Memory B cell (primary cell): ENCODE measurements at regions not wholly inside any gene's neighbourhood (a gene's known extent, or its start where the extent isn't known, plus 50 kb on each side); places are given as distances from the start of the nearest gene placed in this dataset.

Experiments
- ATAC-seq: fragments of 150-1000 bp; cut with Tn5 transposase; 2 replicates; pipeline ENCODE4 v1.10.0; 2021; ENCODE audit warnings: low read depth, mild to moderate bottlenecking, moderate library complexity
- DNase-seq, 2 donors: peaks; one replicate each; pipeline ENCODE4 v3.0.0; 2022; ENCODE audit warnings: low spot score in 2 of 2
- H3K27ac Mint-ChIP-seq: one replicate; pipeline ENCODE4 v1.8.0; 2022; ENCODE audit warnings: mild to moderate bottlenecking, moderate library complexity, mixed read lengths
- H3K27me3 Mint-ChIP-seq: one replicate; pipeline ENCODE4 v1.8.0; 2022; ENCODE audit warnings: mixed read lengths
- H3K36me3 Mint-ChIP-seq: one replicate; pipeline ENCODE4 v1.8.0; 2022; ENCODE audit warnings: mild to moderate bottlenecking, mixed read lengths
- H3K4me1 Mint-ChIP-seq: one replicate; pipeline ENCODE4 v1.8.0; 2022; ENCODE audit warnings: mixed read lengths
- H3K4me3 Mint-ChIP-seq: one replicate; pipeline ENCODE4 v1.8.0; 2022; ENCODE audit warnings: mild to moderate bottlenecking, moderate library complexity, mixed read lengths
- H3K9me3 Mint-ChIP-seq: one replicate; pipeline ENCODE4 v1.8.0; 2022; ENCODE audit warnings: mixed read lengths

DNA sequence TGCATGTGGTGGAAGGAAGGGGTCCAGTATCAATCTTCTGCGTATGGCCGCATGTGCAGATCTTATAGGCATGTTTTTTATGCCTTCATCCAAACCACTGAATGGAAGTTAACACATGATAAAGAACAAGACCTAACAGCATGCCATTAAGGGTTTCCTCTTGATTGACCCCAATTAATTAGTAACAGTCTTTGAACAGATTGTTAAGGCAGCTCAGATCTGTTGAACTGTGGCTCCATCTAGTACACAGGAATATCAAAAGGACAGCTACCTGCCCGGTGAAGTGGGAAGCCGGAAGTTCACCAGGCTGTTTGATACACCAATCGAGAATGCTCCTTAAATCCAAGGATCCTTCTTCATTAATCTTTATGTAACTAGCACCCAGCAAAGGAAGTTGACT is 159.9 kb upstream of the ADAMTS16 start:
- ATAC-seq (no peak), DNase-seq (no peak)
- H3K4me3 Mint-ChIP-seq, result no peak overlapping the region
- no peaks in the 10 kb centered on the region for H3K9me3 Mint-ChIP-seq
- no peaks in the 10 kb centered on the region for H3K36me3 Mint-ChIP-seq
- no peaks in the 10 kb centered on the region for H3K27me3 Mint-ChIP-seq
- H3K27ac Mint-ChIP-seq, result no peak overlapping the region
- no peaks in the 10 kb centered on the region for H3K4me1 Mint-ChIP-seq

DNA sequence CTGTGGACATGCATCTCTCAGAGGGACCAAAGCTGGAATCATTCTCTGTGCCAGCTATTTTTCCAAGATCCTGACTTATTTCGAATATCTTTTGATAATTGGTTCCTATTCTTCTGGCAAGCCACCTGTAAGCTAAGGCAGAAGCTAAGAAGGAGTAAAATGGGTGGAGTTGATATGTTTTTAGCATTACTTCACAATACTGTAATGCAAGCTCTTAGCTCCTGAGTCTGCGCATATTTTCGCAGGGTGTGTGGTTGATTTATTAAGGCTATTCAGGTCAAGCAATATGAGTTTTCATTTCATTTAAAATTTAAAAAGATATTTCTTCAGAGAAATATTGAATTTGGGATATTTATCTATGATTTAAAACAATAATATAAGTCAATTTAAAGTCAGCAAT is 158.5 kb upstream of the ADAMTS16 start:
- H3K36me3 Mint-ChIP-seq, result no peaks in the 10 kb centered on the region
- DNase-seq (no peak), ATAC-seq (no peak)
- H3K4me1 Mint-ChIP-seq, result no peaks in the 10 kb centered on the region
- no peaks in the 10 kb centered on the region for H3K27me3 Mint-ChIP-seq
- H3K9me3 Mint-ChIP-seq, result peaks cover 1% of the 10 kb centered on the region
- H3K27ac Mint-ChIP-seq, result no peak overlapping the region
- no peak overlapping the region for H3K4me3 Mint-ChIP-seq

DNA sequence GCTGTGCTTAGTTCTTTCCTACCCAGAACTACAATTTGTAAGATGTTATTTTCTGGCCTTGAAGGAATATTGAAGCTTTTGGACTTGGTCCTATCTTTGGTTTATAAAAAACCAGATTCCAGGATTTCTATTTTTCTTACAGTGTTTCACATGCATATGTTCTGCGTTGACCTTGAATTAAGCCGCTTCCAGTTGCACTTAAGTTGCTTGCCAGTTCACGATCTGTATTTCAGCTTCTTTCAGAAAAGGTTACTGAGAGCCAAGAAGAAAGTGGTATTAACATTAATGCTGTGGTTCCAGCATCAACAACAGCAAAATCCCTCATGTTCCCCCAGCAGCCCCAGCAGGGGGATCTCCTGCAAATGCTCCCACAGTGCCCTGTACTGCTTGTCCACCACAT is 156.4 kb upstream of the ADAMTS16 start:
- ATAC-seq (no peak), DNase-seq (no peak)
- H3K36me3 Mint-ChIP-seq, result no peaks in the 10 kb centered on the region
- H3K4me1 Mint-ChIP-seq, result no peaks in the 10 kb centered on the region
- H3K27me3 Mint-ChIP-seq, result no peaks in the 10 kb centered on the region
- no peak overlapping the region for H3K27ac Mint-ChIP-seq
- no peak overlapping the region for H3K4me3 Mint-ChIP-seq
- peaks cover 3% of the 10 kb centered on the region for H3K9me3 Mint-ChIP-seq

DNA sequence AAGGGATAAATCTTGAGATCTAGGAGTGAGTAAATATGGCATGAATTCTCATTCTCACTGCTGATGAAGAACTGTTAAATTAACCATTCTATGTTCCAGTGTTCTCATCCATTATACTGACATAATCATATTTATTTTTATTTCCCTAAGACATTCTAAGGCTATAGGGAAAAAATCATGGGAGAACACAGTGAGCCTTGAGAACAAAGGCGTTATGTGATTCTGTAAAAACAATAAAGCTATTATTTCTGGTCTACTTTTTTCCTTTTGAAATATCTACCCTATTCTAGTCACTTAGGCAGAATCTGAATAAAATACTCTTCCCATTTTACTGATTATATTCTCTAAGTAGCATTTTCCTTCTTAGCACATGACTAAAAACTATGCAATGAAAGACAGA is 155.7 kb upstream of the ADAMTS16 start:
- DNase-seq (no peak), ATAC-seq (no peak)
- H3K4me1 Mint-ChIP-seq, result no peaks in the 10 kb centered on the region
- H3K27ac Mint-ChIP-seq, result no peak overlapping the region
- peaks cover 3% of the 10 kb centered on the region for H3K9me3 Mint-ChIP-seq
- no peaks in the 10 kb centered on the region for H3K27me3 Mint-ChIP-seq
- no peak overlapping the region for H3K4me3 Mint-ChIP-seq
- H3K36me3 Mint-ChIP-seq, result no peaks in the 10 kb centered on the region

DNA sequence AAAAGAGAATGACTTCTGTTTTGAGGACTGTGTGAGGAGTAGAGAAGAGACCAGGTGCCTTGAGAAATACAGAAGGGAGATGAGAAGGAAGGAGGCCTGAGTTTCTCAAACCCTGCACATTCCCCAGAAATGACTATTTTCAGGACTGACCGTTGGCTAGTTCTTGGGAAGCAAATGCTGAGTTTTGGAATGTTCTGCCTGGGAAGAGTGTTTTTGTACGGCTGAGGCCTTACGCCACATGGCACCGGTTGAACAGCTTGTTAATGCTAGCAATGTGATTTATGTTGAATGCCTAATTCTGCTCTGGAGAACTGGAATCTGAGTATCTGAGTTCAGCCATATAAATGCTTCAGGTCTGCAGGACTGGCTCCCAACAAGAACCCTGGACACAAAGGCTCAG is 152.7 kb upstream of the ADAMTS16 start:
- no peaks in the 10 kb centered on the region for H3K27me3 Mint-ChIP-seq
- H3K27ac Mint-ChIP-seq, result no peak overlapping the region
- DNase-seq (no peak), ATAC-seq (no peak)
- H3K4me3 Mint-ChIP-seq, result no peak overlapping the region
- H3K4me1 Mint-ChIP-seq, result no peaks in the 10 kb centered on the region
- H3K36me3 Mint-ChIP-seq, result no peaks in the 10 kb centered on the region
- peaks cover 3% of the 10 kb centered on the region for H3K9me3 Mint-ChIP-seq

DNA sequence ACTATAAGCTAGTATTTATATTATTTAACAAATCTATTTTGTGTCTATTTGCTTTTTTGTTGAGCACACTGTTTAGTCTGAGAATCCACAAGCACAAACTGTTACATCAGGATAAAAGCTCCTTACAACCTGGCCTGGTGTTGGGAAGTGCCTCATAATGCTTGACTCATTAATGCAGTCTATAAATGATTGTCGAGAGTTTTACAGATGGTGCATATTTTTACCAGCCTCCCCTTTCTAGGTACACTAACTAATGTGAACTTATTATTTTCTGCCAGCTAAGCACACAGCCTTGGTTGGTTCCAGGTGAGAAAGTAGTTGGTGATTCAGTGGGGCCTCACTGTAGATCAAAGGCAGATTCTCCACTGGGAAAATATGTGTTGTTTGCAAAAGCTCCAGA is 151.0 kb upstream of the ADAMTS16 start:
- DNase-seq (no peak), ATAC-seq (no peak)
- Mint-ChIP-seq H3K27ac (no peak overlapping the region), H3K27me3 (no peaks in the 10 kb centered on the region), H3K36me3 (no peaks in the 10 kb centered on the region), H3K9me3 (peaks cover 3% of the 10 kb centered on the region), H3K4me1 (no peaks in the 10 kb centered on the region), H3K4me3 (no peak overlapping the region)

DNA sequence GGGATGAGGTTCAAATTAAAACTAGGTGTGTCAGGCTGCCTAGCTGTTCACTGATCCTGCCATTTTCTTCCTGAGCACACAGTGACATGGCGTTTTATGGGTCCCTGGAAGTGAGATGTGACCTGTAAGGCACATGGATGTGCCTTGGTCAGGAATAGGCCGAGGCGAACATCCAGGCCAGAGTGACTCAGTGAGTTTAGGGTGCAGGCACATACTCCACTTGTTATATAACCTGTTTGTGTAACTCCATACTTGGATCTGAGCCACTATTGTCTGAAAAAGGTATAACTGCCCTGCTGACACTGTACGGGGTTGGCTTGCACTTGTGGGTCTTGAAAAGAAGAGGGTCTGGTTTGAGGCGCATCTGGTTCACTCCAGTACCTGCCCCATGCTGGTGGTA is 150.1 kb upstream of the ADAMTS16 start:
- DNase-seq (no peak), ATAC-seq (no peak)
- Mint-ChIP-seq H3K27ac (no peak overlapping the region), H3K36me3 (no peaks in the 10 kb centered on the region), H3K4me1 (no peaks in the 10 kb centered on the region), H3K9me3 (peaks cover 3% of the 10 kb centered on the region), H3K4me3 (no peak overlapping the region), H3K27me3 (no peaks in the 10 kb centered on the region)

DNA sequence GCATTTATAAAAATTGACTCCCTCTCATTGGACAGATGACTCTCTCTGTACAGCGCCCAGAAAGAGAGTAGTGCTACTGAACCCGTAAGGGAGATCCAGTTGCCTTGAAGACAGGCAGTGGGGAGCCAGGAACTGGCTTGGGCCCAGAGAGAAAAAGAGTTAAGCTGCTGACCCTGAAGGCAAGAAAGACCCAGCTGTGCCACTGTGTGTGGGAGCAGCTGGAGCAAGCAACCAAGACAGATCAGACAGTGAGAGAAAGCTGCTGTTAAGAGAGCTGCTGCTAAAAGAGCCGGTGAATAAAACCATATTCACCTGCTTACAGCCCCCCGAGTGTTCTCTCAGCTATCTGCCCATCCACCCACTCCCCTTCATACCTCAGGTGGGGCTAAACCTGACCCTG is 149.7 kb upstream of the ADAMTS16 start:
- no peaks in the 10 kb centered on the region for H3K36me3 Mint-ChIP-seq
- no peak overlapping the region for H3K27ac Mint-ChIP-seq
- no peaks in the 10 kb centered on the region for H3K4me1 Mint-ChIP-seq
- H3K4me3 Mint-ChIP-seq, result no peak overlapping the region
- H3K9me3 Mint-ChIP-seq, result peaks cover 1% of the 10 kb centered on the region
- DNase-seq (no peak), ATAC-seq (no peak)
- peaks cover under 1% of the 10 kb centered on the region for H3K27me3 Mint-ChIP-seq

DNA sequence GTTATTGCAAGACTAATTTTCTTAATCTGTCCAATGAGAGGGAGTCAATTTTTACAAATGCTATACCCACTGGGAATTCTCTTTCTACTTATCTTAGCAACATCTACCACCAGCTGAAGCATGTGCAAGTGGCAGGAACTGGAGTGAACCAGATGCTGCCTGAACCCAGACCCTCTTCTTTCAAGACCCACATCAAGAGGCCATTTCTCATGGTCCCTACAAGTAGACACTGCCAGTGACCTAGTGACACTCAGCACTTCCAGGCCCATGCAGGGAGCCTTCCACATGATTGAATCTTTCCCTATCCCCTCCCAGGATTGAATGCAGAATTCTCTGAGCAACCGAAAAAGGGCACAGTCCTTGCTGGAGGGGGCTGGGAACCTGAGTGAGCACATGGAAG is 148.2 kb upstream of the ADAMTS16 start:
- Mint-ChIP-seq H3K4me3 (no peak overlapping the region), H3K27me3 (peaks cover 2% of the 10 kb centered on the region), H3K9me3 (peaks cover 1% of the 10 kb centered on the region), H3K4me1 (no peaks in the 10 kb centered on the region), H3K36me3 (no peaks in the 10 kb centered on the region), H3K27ac (no peak overlapping the region)
- DNase-seq (no peak), ATAC-seq (no peak)

DNA sequence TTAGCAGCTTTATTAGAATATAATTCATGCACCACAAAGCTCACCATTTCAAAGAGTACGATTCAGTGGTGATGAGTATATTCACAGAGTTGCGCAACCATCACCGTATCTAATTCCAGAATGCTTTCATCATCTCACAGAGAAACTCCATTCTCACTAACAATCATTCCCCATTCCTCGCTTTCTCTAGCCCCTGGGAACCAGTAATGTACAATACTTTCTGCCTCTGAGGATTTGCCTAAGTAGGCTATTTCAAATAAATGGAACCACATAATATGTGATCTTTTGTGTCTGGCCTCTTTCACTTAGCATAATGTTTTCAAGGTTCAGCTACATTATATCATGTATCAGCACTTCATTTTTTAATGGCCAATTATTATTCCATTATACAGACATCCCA is 145.1 kb upstream of the ADAMTS16 start:
- H3K4me1 Mint-ChIP-seq, result no peaks in the 10 kb centered on the region
- no peak for ATAC-seq
- no peak overlapping the region for H3K4me3 Mint-ChIP-seq
- peaks cover 1% of the 10 kb centered on the region for H3K9me3 Mint-ChIP-seq
- H3K27ac Mint-ChIP-seq, result no peak overlapping the region
- no peaks in the 10 kb centered on the region for H3K36me3 Mint-ChIP-seq
- no peak for DNase-seq
- peaks cover 3% of the 10 kb centered on the region for H3K27me3 Mint-ChIP-seq

DNA sequence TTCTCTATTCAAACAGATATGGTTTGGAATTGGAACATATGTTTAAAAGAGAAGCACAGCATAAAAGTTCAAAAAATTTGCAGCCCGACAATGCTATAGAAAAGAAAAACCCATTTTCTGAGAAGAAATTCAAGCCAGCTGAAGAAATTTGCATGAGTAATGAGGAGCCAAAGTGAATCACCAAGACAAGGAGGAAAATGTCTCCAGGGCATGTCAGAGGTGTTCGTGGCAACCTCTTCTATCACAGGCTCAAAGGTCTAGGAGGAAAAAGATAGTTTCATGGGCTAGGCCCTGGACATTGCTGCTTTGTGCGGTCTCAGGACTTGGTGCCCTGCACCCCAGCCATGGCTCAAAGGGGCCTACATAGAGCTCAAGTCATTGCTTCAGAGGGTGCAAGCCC is 134.8 kb upstream of the ADAMTS16 start:
- H3K4me1 Mint-ChIP-seq, result no peaks in the 10 kb centered on the region
- DNase-seq, result no peak
- no peak for ATAC-seq
- H3K27ac Mint-ChIP-seq, result no peak overlapping the region
- H3K4me3 Mint-ChIP-seq, result no peak overlapping the region
- peaks cover 4% of the 10 kb centered on the region for H3K9me3 Mint-ChIP-seq
- H3K27me3 Mint-ChIP-seq, result no peaks in the 10 kb centered on the region
- H3K36me3 Mint-ChIP-seq, result no peaks in the 10 kb centered on the region

DNA sequence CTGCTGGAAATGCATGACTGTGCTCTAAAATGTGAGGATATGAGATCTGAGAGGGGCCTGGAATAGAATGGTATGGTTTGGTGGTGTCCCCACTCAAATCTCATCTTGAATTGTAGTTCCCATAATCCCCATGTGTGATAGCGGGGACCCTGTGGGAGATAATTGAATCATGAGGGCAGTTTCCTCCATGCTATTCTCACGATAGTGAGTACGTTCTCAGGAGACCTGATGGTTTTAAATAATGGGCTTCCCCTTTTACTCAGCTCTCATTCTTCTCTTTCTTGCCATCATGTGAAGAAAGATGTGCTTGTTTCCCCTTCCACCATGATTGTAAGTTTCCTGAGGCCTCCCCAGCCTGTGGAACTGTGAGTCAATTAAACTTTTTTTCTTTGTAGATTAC is 133.6 kb upstream of the ADAMTS16 start:
- no peaks in the 10 kb centered on the region for H3K4me1 Mint-ChIP-seq
- H3K27ac Mint-ChIP-seq, result no peak overlapping the region
- peaks cover 5% of the 10 kb centered on the region for H3K9me3 Mint-ChIP-seq
- H3K27me3 Mint-ChIP-seq, result no peaks in the 10 kb centered on the region
- DNase-seq (no peak), ATAC-seq (no peak)
- H3K4me3 Mint-ChIP-seq, result no peak overlapping the region
- no peaks in the 10 kb centered on the region for H3K36me3 Mint-ChIP-seq

DNA sequence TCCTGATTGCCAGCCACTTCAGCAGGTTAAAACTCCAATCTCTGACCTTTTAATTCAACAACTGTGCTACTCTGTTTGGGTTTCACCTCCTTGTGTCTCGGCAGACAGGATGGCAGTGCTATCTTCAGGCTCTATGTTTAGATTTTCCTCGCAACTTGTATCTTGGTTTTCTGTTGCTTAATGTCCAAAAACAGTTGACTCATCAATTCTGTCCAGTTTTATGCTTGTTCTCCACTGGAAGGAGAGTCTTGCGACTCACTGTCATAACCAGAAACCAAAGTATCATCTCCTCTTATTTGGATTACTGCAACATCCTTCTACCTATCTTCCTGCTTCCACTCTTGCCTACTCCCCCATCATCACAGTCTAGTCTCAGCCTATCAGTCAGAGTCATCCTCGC is 130.9 kb upstream of the ADAMTS16 start:
- no peak for DNase-seq
- no peak for ATAC-seq
- H3K27me3 Mint-ChIP-seq, result no peaks in the 10 kb centered on the region
- H3K36me3 Mint-ChIP-seq, result no peaks in the 10 kb centered on the region
- no peak overlapping the region for H3K27ac Mint-ChIP-seq
- H3K4me3 Mint-ChIP-seq, result no peak overlapping the region
- H3K9me3 Mint-ChIP-seq, result peaks cover 3% of the 10 kb centered on the region
- H3K4me1 Mint-ChIP-seq, result no peaks in the 10 kb centered on the region

DNA sequence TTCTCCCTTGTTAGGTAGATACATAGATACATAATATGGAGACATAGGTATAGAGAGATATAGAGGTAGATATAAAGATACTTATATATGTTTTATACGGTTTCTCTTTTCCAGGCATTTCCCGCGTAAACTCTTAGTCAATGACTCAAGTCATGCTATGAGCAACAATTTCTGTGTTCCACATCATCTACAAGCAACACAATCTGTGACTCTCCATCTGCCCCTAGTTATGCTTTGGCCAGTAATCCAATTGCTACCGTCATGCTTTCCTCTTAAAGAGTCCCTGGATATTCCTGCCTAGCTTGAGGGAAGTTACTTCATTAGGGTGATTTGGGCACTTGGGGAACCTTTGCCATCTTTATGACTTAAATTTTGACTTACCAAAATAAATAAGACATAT is 129.0 kb upstream of the ADAMTS16 start:
- H3K27ac Mint-ChIP-seq, result no peak overlapping the region
- no peak for ATAC-seq
- no peak for DNase-seq
- no peak overlapping the region for H3K4me3 Mint-ChIP-seq
- H3K9me3 Mint-ChIP-seq, result peaks cover 3% of the 10 kb centered on the region
- H3K36me3 Mint-ChIP-seq, result no peaks in the 10 kb centered on the region
- no peaks in the 10 kb centered on the region for H3K4me1 Mint-ChIP-seq
- H3K27me3 Mint-ChIP-seq, result no peaks in the 10 kb centered on the region

DNA sequence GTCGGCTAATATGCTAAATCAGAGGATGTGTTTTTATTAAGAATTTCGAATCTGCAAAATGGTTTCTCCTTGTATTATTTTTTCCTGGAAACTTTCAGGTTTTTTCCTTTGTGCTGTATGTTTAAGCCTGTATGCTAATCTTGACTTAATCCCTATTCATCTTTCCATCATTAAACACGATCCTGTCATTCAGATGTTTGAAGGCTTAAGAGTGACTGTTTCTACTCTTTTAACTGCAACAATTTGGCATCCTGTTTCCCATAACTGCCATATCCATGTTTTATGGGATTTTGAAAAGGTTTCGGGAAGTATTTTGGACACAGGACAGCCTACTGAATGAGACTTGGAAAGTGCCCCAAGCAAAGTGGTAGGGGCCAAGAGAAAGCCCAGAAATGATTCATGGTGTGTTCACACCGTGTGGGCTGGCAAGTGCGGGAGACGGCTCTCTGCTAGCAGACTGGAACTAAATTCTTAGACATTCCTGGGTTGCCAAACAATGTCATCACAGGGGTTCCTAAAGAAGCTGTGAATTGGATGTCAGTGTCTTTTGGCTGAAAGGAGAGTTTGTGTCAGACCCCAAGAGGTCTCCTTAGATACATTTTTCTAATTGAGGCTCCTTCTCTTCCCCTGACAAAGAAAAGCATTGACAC is 125.4 kb upstream of the ADAMTS16 start:
- peaks cover 4% of the 10 kb centered on the region for H3K9me3 Mint-ChIP-seq
- DNase-seq (no peak), ATAC-seq (no peak)
- H3K27me3 Mint-ChIP-seq, result no peaks in the 10 kb centered on the region
- no peaks in the 10 kb centered on the region for H3K36me3 Mint-ChIP-seq
- no peak overlapping the region for H3K27ac Mint-ChIP-seq
- H3K4me3 Mint-ChIP-seq, result no peak overlapping the region
- no peaks in the 10 kb centered on the region for H3K4me1 Mint-ChIP-seq
